Renal pelvis (tissue), 1 donor: ENCODE measurements at regions not wholly inside any gene's neighbourhood (a gene's known extent, or its start where the extent isn't known, plus 50 kb on each side); places are given as distances from the start of the nearest gene placed in this dataset.
A peak's percentile ranks its signal among the peaks of the same experiment; 100 is the strongest.
"Not testable (repeated sequence)": the region's sequence is repeated elsewhere in the genome, so short reads cannot be mapped to it uniquely, and the experiment has no call there.

Experiments
- DNase-seq: peaks from one replicate; pipeline ENCODE4 v3.0.0-alpha.2; 2013

- no peak for DNase-seq
Measured at GRCh38 chr11:37313266-37313665, 715.2 kb upstream of the RAG2 start.

- no peak for DNase-seq
Measured at GRCh38 chr11:37306563-37306962, 708.5 kb upstream of the RAG2 start.

GRCh38 chr11:37301405-37301804, 703.4 kb upstream of the RAG2 start:
- DNase-seq: not testable (repeated sequence)

GRCh38 chr11:37298173-37298572, 700.1 kb upstream of the RAG2 start:
- no peak for DNase-seq

- DNase-seq: no peak
Measured at GRCh38 chr11:37286890-37287289, 688.9 kb upstream of the RAG2 start.

- DNase-seq: no peak
Measured at GRCh38 chr11:37282367-37282766, 684.3 kb upstream of the RAG2 start.

- no peak for DNase-seq
Measured at GRCh38 chr11:37280200-37280599, 682.2 kb upstream of the RAG2 start.

- DNase-seq: no peak
Measured at GRCh38 chr11:37277896-37278465, 679.9 kb upstream of the RAG2 start.

- no peak for DNase-seq
Measured at GRCh38 chr11:37264783-37265182, 666.7 kb upstream of the RAG2 start.

GRCh38 chr11:37264060-37264459, 666.0 kb upstream of the RAG2 start:
- DNase-seq: no peak

GRCh38 chr11:37263467-37263866, 665.4 kb upstream of the RAG2 start:
- not testable (repeated sequence) for DNase-seq

- no peak for DNase-seq
Measured at GRCh38 chr11:37259734-37260133, 661.7 kb upstream of the RAG2 start.

- DNase-seq: no peak
Measured at GRCh38 chr11:37248145-37248544, 650.1 kb upstream of the RAG2 start.

GRCh38 chr11:37246092-37246491, 648.1 kb upstream of the RAG2 start:
- not testable (repeated sequence) for DNase-seq

- no peak for DNase-seq
Measured at GRCh38 chr11:37230865-37231264, 632.8 kb upstream of the RAG2 start.

- no peak for DNase-seq
Measured at GRCh38 chr11:37223962-37224361, 625.9 kb upstream of the RAG2 start.

GRCh38 chr11:37203006-37203405, 605.0 kb upstream of the RAG2 start:
- DNase-seq: no peak

GRCh38 chr11:37199082-37199481, 601.0 kb upstream of the RAG2 start:
- DNase-seq: no peak

GRCh38 chr11:37184326-37184725, 586.3 kb upstream of the RAG2 start:
- DNase-seq: peak; percentile 65

GRCh38 chr11:37182031-37182430, 584.0 kb upstream of the RAG2 start:
- peak; percentile 57 for DNase-seq

- no peak for DNase-seq
Measured at GRCh38 chr11:37177721-37178120, 579.7 kb upstream of the RAG2 start.

GRCh38 chr11:37171451-37171850, 573.4 kb upstream of the RAG2 start:
- DNase-seq: no peak

- no peak for DNase-seq
Measured at GRCh38 chr11:37170311-37170710, 572.3 kb upstream of the RAG2 start.

- DNase-seq: not testable (repeated sequence)
Measured at GRCh38 chr11:37145434-37145833, 547.4 kb upstream of the RAG2 start.

GRCh38 chr11:37142591-37142990, 544.6 kb upstream of the RAG2 start:
- no peak for DNase-seq
